GM21576 (cell line): ENCODE measurements at regions not wholly inside any gene's neighbourhood (a gene's known extent, or its start where the extent isn't known, plus 50 kb on each side); places are given as distances from the start of the nearest gene placed in this dataset.

ENCODE experiments used
- ATAC-seq: cut with Tn5 transposase; IDR thresholded peaks from one replicate; pipeline ENCODE4 v1.9.1; 2021; ENCODE audit warnings: mild to moderate bottlenecking, moderate library complexity; ENCODE audit not compliant: unreplicated experiment

GRCh38 chr3:59653405-59654122 lies 603.7 kb upstream of the CFAP20DC start:
- ATAC-seq: no peak

- no peak for ATAC-seq
These were observed 594.9 kb upstream of the CFAP20DC start for GRCh38 chr3:59644479-59645402.

- no peak for ATAC-seq
These were observed 591.5 kb upstream of the CFAP20DC start for GRCh38 chr3:59641169-59641899.

GRCh38 chr3:59632760-59633573 lies 583.1 kb upstream of the CFAP20DC start:
- no peak for ATAC-seq

DNA sequence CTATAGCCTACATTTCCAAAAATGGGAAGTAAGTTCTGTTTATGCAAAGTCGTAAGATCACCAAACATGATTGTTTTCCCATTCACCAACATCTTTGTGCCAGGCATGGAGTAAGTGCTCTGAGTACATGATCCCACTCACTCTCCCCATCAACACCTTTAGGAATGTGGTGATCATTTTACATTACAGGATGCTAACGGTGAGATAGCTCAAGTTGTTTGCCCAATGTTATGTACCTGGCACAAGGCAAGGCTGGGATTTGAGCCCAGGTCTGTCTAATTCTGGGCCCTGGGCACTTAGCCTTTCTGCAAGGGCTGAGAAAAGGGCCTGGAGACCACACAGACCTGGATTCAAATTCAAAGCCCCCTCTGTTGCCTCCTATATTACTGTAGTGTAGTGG lies 581.7 kb upstream of the CFAP20DC start:
- ATAC-seq: no peak

GRCh38 chr3:59621037-59621436 lies 571.2 kb upstream of the CFAP20DC start:
- no peak for ATAC-seq

DNA sequence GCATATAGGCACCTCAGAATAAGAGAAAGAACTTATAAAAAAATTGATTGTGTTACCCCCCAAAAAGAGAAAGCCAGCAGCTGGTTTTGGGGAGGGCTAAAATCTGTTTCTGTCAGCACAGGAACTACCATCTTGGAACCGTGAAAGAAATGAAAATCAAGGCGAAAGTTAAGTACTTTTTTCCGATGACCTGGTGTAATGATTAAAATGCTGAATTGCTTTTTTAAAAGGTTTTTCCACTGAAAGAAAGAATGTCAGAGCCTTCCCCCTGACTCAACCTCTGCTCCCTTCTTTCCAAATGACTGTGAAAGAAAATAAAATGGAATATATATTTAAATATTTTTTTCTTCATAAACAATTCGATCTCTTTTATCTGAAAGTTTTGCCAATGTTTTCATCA lies 570.5 kb upstream of the CFAP20DC start:
- ATAC-seq: no peak

GRCh38 chr3:59612444-59612715 lies 562.6 kb upstream of the CFAP20DC start:
- ATAC-seq: no peak

- ATAC-seq: no peak
These were observed 562.0 kb upstream of the CFAP20DC start for GRCh38 chr3:59611649-59612443.

GRCh38 chr3:59609657-59610348 lies 560.0 kb upstream of the CFAP20DC start:
- no peak for ATAC-seq

DNA sequence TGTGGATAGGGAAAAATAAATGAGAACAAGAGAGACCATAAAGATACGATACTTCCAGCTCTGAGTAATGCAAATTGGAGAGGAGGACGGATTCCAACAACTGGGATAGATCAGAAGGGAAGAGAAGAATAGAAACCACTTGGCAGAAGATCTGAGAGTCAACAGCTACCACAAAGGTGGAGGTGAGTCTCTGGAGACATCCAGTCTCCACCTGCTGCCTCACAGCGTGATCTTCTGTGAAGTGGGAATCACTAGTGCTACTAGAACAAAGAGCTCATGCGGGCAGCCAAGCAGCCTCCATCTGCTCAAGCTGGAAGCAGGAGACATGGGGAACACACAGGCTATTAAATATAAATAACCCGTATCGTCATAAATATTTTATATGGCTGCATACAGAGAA lies 558.5 kb upstream of the CFAP20DC start:
- ATAC-seq: no peak

DNA sequence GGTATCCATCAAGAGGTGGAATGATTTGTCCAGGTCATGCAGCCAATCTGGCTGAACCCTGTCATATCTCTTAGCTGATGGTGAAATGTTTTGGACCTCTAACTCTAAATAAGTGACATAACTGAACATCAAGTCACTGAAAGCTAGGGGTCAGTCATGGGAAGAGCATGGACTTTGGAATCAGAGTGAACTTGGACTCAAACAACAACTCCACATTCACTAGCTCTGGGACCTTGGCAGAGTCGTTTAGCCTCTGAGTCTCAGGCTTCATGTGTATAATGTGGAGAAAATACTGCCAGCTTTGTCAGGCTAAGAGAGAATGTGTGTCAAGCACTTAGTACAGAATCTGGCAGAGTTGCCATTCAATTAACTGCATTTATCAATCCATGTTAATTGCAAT lies 557.8 kb upstream of the CFAP20DC start:
- no peak for ATAC-seq

- no peak for ATAC-seq
These were observed 556.9 kb upstream of the CFAP20DC start for GRCh38 chr3:59606638-59607266.

- no peak for ATAC-seq
These were observed 556.2 kb upstream of the CFAP20DC start for GRCh38 chr3:59605944-59606534.

GRCh38 chr3:59605318-59605717 lies 555.5 kb upstream of the CFAP20DC start:
- ATAC-seq: no peak

- ATAC-seq: no peak
These were observed 551.7 kb upstream of the CFAP20DC start for GRCh38 chr3:59601486-59601885.

DNA sequence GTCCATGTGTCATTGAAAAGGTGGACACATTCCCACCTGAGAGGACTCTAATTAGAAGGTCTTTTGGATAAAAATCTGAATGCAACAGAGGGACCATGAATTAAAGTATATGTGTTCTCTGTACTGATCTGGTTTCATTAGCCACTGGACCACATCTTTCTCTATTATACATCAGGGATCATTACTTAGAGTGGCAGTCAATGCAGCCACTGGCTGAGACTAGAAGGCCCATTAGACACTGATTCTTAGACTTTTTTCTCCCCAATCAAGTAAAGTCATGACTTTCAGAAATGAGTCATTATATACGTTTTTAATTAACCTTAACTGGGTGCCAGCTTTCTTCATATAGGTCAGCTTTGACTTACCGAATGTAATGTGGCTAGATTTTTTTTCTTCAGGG lies 550.8 kb upstream of the CFAP20DC start:
- no peak for ATAC-seq

- ATAC-seq: no peak
These were observed 546.9 kb upstream of the CFAP20DC start for GRCh38 chr3:59596741-59597140.

DNA sequence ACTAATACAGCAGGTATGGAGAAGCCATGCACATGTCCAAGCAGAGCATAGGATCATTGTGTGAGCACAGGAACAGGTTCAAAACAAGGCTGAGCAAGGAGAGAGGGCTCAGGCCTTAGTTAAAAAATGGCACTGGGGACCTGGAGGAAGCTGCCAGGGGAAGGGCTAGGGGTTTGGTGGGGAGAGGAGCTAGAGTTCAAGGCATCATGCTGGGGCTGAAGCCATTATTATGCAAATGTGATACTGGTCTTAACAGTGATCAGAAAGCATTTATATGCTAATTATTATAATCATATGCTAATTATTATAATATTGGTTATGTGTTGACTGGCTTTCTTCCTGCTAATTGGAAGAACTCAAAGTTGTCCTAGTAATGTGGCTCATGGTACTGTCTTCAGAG lies 546.0 kb upstream of the CFAP20DC start:
- ATAC-seq: no peak
